Pancreas (tissue), 10 donors: ENCODE measurements at regions not wholly inside any gene's neighbourhood (a gene's known extent, or its start where the extent isn't known, plus 50 kb on each side); places are given as distances from the start of the nearest gene placed in this dataset.

Experiments
- ATAC-seq, 4 donors: fragments of 200-7000 bp; cut with Tn5 transposase; one replicate each; pipeline versions ENCODE4 v1.8.0 to v1.9.1; 2020; ENCODE audit warnings: mild to moderate bottlenecking in 4 of 4, moderate library complexity in 4 of 4
- DNase-seq, 6 donors: peaks; one replicate each; pipeline ENCODE4 v3.0.0-alpha.2; 2020
- FAIRE-seq: peaks from 2 replicates; lab custom pipeline; 2012; peaks lifted over from hg19 to GRCh38; lab: Jason Lieb, UNC
- H3K27ac ChIP-seq, 4 donors: fragments of 200-600 bp; sonication (generic); 1 replicate in 3 of 4; 2 replicates in 1 of 4; pipeline versions ENCODE4 v1.5.0 to v1.8.0; 2020
- H3K27me3 ChIP-seq, 4 donors: fragments of 200-600 bp; one replicate each; pipeline ENCODE4 v1.8.0; 2021
- H3K36me3 ChIP-seq, 3 donors: fragments of 200-600 bp; sonication (generic) in 1 of 3; one replicate each; pipeline versions ENCODE4 v1.5.0 to v1.8.0; 2020 to 2021
- H3K4me1 ChIP-seq, 3 donors: fragments of 200-600 bp; one replicate each; pipeline ENCODE4 v1.8.0; 2021
- H3K4me3 ChIP-seq, 4 donors: fragments of 200-600 bp; sonication (generic) in 2 of 4; one replicate each; pipeline versions ENCODE4 v1.5.0 to v1.8.0; 2020 to 2021
- H3K9me3 ChIP-seq, 4 donors: fragments of 200-600 bp; one replicate each; pipeline ENCODE4 v1.8.0; 2021
- WGBS, 2 donors: extraction: QIAGEN DNeasy Blood & Tissue Kit; methylation state at CpG; one replicate each; pipeline ENCODE4 v1.1.7; 2013; 5-methylcytosine and 5-hydroxymethylcytosine counted together
- intact Hi-C, 3 donors: fragments of 100-400 bp; cut with DNase I; formaldehyde crosslinking; loops; one replicate each; pipeline versions ENCODE4 v1.11.1 to v1.14.2; 2022
- TF ChIP-seq, protein P1 (sequence below), 4 donors: fragments of 200-600 bp; sonication (generic) in 3 of 4; IDR thresholded peaks; one replicate each; pipeline versions ENCODE4 v1.5.0 to v1.8.0; 2021; ENCODE audit warnings: antibody characterized with exemption in 4 of 4
- donor health status: healthy with polysubstance abuse.
- donor health status: DM: no; HTN: no; CAD: no; lungs with moderate emphysema.
- donor health status: DM: no; HTN: no; CAD: no.
- donor health status: control.
- donor health status: control.
- donor health status: Bipolar disorder and iron deficiency.
- donor health status: DM: yes; HTN: yes; CAD: no.
- donor health status: DM: no; HTN: no; CAD: no.
- donor health status: DM: no; HTN: no; CAD: no.
- donor health status: DM: yes; HTN: yes; CAD: no.

DNA sequence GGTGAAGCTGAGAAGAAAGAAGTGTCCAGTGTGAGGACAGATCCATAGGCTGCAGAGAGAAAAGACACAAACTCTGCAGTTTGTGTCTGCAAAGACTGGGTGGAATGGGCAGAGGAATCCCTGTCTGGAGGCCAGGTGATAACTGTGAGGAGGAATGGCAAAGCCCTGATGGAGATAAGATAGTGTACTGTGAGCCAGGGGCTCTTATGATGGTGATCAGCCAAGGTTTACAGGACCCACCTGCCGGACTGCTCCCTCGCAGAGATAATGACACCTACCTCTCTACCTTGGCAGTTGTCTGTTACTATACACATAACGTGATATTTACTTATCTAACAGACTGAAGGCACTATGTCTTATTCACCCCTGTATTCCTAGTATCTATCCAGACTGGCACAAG is 92.6 kb upstream of the ASIC2 start:
- DNase-seq, result no peak
- Histone ChIP-seq H3K9me3 (no peaks in the 10 kb centered on the region), H3K4me1 (no peaks in the 10 kb centered on the region), H3K27me3 (no peaks in the 10 kb centered on the region), H3K36me3 (no peaks in the 10 kb centered on the region), H3K27ac (no peak overlapping the region), H3K4me3 (no peak overlapping the region)
- 27% methylated on average over 3 of the region's 3 CpGs for WGBS, 2 donors
- no peak for FAIRE-seq
- no peak for ATAC-seq
- intact Hi-C loops, result no loop called here
- TF ChIP-seq, protein P1, sequence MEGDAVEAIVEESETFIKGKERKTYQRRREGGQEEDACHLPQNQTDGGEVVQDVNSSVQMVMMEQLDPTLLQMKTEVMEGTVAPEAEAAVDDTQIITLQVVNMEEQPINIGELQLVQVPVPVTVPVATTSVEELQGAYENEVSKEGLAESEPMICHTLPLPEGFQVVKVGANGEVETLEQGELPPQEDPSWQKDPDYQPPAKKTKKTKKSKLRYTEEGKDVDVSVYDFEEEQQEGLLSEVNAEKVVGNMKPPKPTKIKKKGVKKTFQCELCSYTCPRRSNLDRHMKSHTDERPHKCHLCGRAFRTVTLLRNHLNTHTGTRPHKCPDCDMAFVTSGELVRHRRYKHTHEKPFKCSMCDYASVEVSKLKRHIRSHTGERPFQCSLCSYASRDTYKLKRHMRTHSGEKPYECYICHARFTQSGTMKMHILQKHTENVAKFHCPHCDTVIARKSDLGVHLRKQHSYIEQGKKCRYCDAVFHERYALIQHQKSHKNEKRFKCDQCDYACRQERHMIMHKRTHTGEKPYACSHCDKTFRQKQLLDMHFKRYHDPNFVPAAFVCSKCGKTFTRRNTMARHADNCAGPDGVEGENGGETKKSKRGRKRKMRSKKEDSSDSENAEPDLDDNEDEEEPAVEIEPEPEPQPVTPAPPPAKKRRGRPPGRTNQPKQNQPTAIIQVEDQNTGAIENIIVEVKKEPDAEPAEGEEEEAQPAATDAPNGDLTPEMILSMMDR (IDR thresholded peaks at IDR 0.05), result no peak

DNA sequence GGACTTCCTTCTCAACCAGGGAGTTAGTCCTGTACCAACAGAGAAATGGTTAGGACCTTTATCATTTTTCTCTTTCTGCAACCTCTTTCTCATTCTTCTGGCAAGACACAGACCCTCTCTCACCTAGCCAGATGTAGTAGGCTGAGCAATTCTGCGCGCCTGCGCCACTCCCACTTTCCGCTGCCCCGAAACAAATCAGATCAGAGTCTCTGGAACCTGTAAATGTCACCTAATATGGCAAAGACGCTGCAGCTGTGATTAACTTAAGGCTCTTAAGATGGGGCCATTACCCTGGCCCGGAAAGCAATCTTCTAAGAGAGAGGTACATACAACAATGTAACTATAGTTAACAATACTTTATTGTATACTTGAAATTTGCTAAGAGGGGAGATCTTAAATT is 94.3 kb upstream of the ASIC2 start:
- WGBS, 2 donors, result 71 to 85% methylated on average over 7 of the region's 7 CpGs
- ATAC-seq (no peak), FAIRE-seq (no peak), DNase-seq (no peak)
- Histone ChIP-seq H3K27ac (no peak overlapping the region), H3K27me3 (no peaks in the 10 kb centered on the region), H3K9me3 (no peaks in the 10 kb centered on the region), H3K4me3 (no peak overlapping the region), H3K4me1 (no peaks in the 10 kb centered on the region), H3K36me3 (no peaks in the 10 kb centered on the region)
- intact Hi-C loops, result no loop called here
- TF ChIP-seq, protein P1 (IDR thresholded peaks at IDR 0.05), result no peak

GRCh38 chr17:33389504-33390135 is 96.5 kb upstream of the ASIC2 start:
- FAIRE-seq, result no peak
- TF ChIP-seq, protein P1 (IDR thresholded peaks at IDR 0.05), result no peak
- H3K4me1 ChIP-seq, result no peaks in the 10 kb centered on the region
- no peaks in the 10 kb centered on the region for H3K27me3 ChIP-seq
- no peak for DNase-seq
- no peak overlapping the region for H3K4me3 ChIP-seq
- intact Hi-C loops, result no loop called here
- no peaks in the 10 kb centered on the region for H3K36me3 ChIP-seq
- H3K27ac ChIP-seq, result no peak overlapping the region
- H3K9me3 ChIP-seq, result no peaks in the 10 kb centered on the region
- WGBS, 2 donors, result 48 to 55% methylated on average over 4 of the region's 4 CpGs
- no peak for ATAC-seq

DNA sequence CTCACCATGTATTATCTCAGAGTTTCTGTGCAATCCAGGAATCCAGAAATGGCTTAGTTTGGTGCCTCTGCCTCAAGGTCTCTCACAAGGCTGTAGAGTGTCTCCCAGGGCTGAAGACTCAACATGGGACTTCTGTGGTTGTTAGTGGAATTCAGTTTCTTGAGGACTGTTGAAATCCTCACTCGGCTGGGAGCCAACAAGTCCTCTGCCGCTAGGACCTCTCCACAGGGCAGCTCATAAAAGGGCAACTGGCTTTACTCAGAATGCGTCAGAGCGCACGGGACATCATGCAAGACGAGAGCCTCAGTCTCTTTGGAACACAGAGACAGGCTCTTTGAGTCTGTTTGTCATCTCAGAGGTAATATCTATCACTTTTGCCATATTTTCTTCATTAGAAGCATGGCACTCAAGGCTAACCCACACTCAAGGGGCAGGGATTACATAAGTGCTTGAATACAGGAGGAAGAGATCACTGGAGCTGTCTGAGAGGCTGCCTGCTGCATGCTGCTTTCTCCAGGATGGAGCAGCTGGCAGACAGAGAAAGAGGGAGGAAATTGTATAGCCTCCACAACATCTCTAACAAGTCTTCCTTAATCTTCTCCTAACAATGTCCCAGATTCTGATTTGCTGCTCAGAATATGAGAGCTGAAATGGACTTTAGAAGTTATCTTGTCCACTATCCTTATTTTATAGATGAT is 97.5 kb upstream of the ASIC2 start:
- intact Hi-C loops, result no loop called here
- ATAC-seq (no peak), FAIRE-seq (no peak), DNase-seq (no peak)
- no peaks in the 10 kb centered on the region for H3K36me3 ChIP-seq
- no peaks in the 10 kb centered on the region for H3K4me1 ChIP-seq
- H3K27ac ChIP-seq, result no peak overlapping the region
- no peaks in the 10 kb centered on the region for H3K27me3 ChIP-seq
- H3K4me3 ChIP-seq, result no peak overlapping the region
- WGBS, 2 donors, result 51 to 60% methylated on average over 6 of the region's 6 CpGs
- TF ChIP-seq, protein P1 (IDR thresholded peaks at IDR 0.05), result no peak
- no peaks in the 10 kb centered on the region for H3K9me3 ChIP-seq

DNA sequence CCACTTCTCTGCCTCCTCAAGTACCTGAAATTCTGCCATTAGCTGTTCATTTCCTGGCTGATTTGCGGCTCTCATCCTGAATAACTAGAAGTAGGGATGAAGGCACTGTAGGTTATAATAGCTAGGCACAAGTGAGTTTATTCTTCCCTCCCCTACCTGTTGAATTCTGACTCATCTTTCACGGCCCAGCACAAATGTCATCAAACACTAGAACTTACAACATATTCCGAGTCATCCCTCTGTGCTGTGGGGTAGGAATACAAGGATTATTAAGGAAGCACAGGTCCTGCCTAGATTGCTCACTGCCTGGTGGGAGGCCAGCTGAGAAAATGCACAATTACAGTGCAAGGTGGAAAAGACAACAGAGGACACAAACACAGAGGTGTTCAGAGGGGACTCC is 103.7 kb upstream of the ASIC2 start:
- no peak overlapping the region for H3K27ac ChIP-seq
- WGBS, 2 donors, result 38 to 46% methylated on average over 3 of the region's 3 CpGs
- FAIRE-seq (no peak), ATAC-seq (no peak), DNase-seq (no peak)
- no peak overlapping the region for H3K4me3 ChIP-seq
- TF ChIP-seq, protein P1 (IDR thresholded peaks at IDR 0.05), result no peak
- H3K36me3 ChIP-seq, result no peaks in the 10 kb centered on the region
- intact Hi-C loops, result no loop called here
- H3K9me3 ChIP-seq, result no peaks in the 10 kb centered on the region
- no peaks in the 10 kb centered on the region for H3K4me1 ChIP-seq
- no peaks in the 10 kb centered on the region for H3K27me3 ChIP-seq
